HepG2 (cell line): ENCODE measurements at regions not wholly inside any gene's neighbourhood (a gene's known extent, or its start where the extent isn't known, plus 50 kb on each side); places are given as distances from the start of the nearest gene placed in this dataset.

ENCODE experiments used
- ISL2 ChIP-seq: sonication (generic); formaldehyde crosslinking; IDR thresholded peaks from 2 replicates; pipeline ENCODE4 v1.5.0; 2020; ENCODE audit warnings: missing genetic modification reagents
- MYC ChIP-seq: sonication (generic); formaldehyde crosslinking; IDR thresholded peaks from 2 replicates; pipeline ENCODE4 v1.9.0; 2021; ENCODE audit warnings: missing genetic modification reagents, borderline replicate concordance
- SRSF1 ChIP-seq: fragments of 200-400 bp; formaldehyde crosslinking; optimal IDR thresholded peaks from 2 replicates; pipeline ENCODE3; 2017; ENCODE audit warnings: mild to moderate bottlenecking, low read depth, low read length, moderate library complexity
- YEATS2 ChIP-seq: sonication (generic); formaldehyde crosslinking; IDR thresholded peaks from 2 replicates; pipeline ENCODE4 v1.4.0; 2020; ENCODE audit warnings: missing genetic modification reagents, borderline replicate concordance
- TF ChIP-seq, protein P1 (sequence below): sonication (generic); formaldehyde crosslinking; IDR thresholded peaks from 2 replicates; pipeline ENCODE4 v1.4.0; 2020; ENCODE audit warnings: mild to moderate bottlenecking, missing genetic modification reagents
- TF ChIP-seq, protein P2 (sequence below): sonication (generic); formaldehyde crosslinking; IDR thresholded peaks from 2 replicates; pipeline ENCODE4 v1.8.0; 2022; ENCODE audit warnings: mild to moderate bottlenecking, missing genetic modification reagents; ENCODE audit not compliant: insufficient replicate concordance
- TF ChIP-seq, protein P3 (sequence below): sonication (generic); formaldehyde crosslinking; conservative IDR thresholded peaks from 2 replicates; pipeline ENCODE4 v1.8.0; 2022; ENCODE audit warnings: low read depth, missing genetic modification reagents
- TF ChIP-seq, protein P4 (sequence below): sonication (generic); formaldehyde crosslinking; IDR thresholded peaks from 2 replicates; pipeline ENCODE4 v1.4.0; 2020; ENCODE audit warnings: mild to moderate bottlenecking, missing genetic modification reagents

DNA sequence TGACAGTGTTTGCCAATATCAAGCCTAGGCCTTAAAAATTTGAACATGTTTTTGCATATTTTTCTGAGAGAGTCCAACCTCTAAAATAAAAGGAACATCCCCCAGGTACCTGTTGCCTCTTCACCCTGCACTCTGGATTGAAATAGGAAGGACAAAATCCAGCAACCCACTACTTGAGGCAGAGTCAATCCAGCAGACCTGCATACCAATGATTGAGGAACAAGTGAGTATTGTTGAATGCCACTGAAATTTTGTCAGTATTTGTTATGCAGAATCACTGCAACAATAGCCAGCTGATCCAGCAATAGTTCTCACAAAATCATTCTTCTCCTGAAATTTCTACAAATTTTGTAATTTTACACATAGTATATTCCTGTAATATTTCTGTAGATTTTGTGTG is 460.6 kb upstream of the FOXG1 start (continued):
- TF ChIP-seq, protein P1, sequence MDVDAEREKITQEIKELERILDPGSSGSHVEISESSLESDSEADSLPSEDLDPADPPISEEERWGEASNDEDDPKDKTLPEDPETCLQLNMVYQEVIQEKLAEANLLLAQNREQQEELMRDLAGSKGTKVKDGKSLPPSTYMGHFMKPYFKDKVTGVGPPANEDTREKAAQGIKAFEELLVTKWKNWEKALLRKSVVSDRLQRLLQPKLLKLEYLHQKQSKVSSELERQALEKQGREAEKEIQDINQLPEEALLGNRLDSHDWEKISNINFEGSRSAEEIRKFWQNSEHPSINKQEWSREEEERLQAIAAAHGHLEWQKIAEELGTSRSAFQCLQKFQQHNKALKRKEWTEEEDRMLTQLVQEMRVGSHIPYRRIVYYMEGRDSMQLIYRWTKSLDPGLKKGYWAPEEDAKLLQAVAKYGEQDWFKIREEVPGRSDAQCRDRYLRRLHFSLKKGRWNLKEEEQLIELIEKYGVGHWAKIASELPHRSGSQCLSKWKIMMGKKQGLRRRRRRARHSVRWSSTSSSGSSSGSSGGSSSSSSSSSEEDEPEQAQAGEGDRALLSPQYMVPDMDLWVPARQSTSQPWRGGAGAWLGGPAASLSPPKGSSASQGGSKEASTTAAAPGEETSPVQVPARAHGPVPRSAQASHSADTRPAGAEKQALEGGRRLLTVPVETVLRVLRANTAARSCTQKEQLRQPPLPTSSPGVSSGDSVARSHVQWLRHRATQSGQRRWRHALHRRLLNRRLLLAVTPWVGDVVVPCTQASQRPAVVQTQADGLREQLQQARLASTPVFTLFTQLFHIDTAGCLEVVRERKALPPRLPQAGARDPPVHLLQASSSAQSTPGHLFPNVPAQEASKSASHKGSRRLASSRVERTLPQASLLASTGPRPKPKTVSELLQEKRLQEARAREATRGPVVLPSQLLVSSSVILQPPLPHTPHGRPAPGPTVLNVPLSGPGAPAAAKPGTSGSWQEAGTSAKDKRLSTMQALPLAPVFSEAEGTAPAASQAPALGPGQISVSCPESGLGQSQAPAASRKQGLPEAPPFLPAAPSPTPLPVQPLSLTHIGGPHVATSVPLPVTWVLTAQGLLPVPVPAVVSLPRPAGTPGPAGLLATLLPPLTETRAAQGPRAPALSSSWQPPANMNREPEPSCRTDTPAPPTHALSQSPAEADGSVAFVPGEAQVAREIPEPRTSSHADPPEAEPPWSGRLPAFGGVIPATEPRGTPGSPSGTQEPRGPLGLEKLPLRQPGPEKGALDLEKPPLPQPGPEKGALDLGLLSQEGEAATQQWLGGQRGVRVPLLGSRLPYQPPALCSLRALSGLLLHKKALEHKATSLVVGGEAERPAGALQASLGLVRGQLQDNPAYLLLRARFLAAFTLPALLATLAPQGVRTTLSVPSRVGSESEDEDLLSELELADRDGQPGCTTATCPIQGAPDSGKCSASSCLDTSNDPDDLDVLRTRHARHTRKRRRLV: no peak
- TF ChIP-seq MYC (CRISPR knock-in tag) (no peak), SRSF1 (no peak), YEATS2 (CRISPR knock-in tag) (no peak), ISL2 (CRISPR knock-in tag) (no peak)
- TF ChIP-seq, protein P2, sequence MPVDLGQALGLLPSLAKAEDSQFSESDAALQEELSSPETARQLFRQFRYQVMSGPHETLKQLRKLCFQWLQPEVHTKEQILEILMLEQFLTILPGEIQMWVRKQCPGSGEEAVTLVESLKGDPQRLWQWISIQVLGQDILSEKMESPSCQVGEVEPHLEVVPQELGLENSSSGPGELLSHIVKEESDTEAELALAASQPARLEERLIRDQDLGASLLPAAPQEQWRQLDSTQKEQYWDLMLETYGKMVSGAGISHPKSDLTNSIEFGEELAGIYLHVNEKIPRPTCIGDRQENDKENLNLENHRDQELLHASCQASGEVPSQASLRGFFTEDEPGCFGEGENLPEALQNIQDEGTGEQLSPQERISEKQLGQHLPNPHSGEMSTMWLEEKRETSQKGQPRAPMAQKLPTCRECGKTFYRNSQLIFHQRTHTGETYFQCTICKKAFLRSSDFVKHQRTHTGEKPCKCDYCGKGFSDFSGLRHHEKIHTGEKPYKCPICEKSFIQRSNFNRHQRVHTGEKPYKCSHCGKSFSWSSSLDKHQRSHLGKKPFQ: no peak
- TF ChIP-seq, protein P3, sequence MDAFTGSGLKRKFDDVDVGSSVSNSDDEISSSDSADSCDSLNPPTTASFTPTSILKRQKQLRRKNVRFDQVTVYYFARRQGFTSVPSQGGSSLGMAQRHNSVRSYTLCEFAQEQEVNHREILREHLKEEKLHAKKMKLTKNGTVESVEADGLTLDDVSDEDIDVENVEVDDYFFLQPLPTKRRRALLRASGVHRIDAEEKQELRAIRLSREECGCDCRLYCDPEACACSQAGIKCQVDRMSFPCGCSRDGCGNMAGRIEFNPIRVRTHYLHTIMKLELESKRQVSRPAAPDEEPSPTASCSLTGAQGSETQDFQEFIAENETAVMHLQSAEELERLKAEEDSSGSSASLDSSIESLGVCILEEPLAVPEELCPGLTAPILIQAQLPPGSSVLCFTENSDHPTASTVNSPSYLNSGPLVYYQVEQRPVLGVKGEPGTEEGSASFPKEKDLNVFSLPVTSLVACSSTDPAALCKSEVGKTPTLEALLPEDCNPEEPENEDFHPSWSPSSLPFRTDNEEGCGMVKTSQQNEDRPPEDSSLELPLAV (CRISPR knock-in tag): no peak
- TF ChIP-seq, protein P4, sequence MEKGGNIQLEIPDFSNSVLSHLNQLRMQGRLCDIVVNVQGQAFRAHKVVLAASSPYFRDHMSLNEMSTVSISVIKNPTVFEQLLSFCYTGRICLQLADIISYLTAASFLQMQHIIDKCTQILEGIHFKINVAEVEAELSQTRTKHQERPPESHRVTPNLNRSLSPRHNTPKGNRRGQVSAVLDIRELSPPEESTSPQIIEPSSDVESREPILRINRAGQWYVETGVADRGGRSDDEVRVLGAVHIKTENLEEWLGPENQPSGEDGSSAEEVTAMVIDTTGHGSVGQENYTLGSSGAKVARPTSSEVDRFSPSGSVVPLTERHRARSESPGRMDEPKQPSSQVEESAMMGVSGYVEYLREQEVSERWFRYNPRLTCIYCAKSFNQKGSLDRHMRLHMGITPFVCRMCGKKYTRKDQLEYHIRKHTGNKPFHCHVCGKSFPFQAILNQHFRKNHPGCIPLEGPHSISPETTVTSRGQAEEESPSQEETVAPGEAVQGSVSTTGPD (CRISPR knock-in tag): no peak
- TF ChIP-seq, all 625 proteins: peak for 0
